WTC11 (cell line): ENCODE measurements at regions not wholly inside any gene's neighbourhood (a gene's known extent, or its start where the extent isn't known, plus 50 kb on each side); places are given as distances from the start of the nearest gene placed in this dataset.

Source experiments
- CBFB ChIP-seq: sonication (generic); formaldehyde crosslinking; IDR thresholded peaks from 2 replicates; pipeline ENCODE4 v1.8.1; 2022; ENCODE audit warnings: mild to moderate bottlenecking, low read depth, missing genetic modification reagents
- CTCF ChIP-seq: fragments of 200-600 bp; IDR thresholded peaks from 2 replicates; pipeline ENCODE4 v1.8.0; 2022; ENCODE audit warnings: antibody characterized with exemption
- FOXP1 ChIP-seq: sonication (generic); formaldehyde crosslinking; IDR thresholded peaks from 2 replicates; pipeline ENCODE4 v1.8.0; 2022; ENCODE audit warnings: missing genetic modification reagents, mild to moderate bottlenecking, moderate library complexity, borderline replicate concordance
- GRHL2 ChIP-seq: fragments of 250-450 bp; sonication (Bioruptor Pico); IDR thresholded peaks from 2 replicates; pipeline ENCODE4 v1.8.0; 2022; ENCODE audit warnings: mild to moderate bottlenecking, moderate library complexity; ENCODE audit not compliant: insufficient replicate concordance, severe bottlenecking
- MYBL2 ChIP-seq: sonication (generic); formaldehyde crosslinking; IDR thresholded peaks from 2 replicates; pipeline ENCODE4 v1.8.1; 2023; ENCODE audit warnings: mild to moderate bottlenecking, moderate library complexity, missing genetic modification reagents
- SMAD4 ChIP-seq: sonication (generic); formaldehyde crosslinking; IDR thresholded peaks from 2 replicates; pipeline ENCODE4 v1.8.0; 2022; ENCODE audit warnings: mild to moderate bottlenecking, missing genetic modification reagents
- TCF7 ChIP-seq: sonication (generic); formaldehyde crosslinking; IDR thresholded peaks from 2 replicates; pipeline ENCODE4 v1.8.0; 2022; ENCODE audit warnings: mild to moderate bottlenecking, low read depth, missing genetic modification reagents, moderate library complexity
- ZNF317 ChIP-seq: sonication (generic); formaldehyde crosslinking; IDR thresholded peaks from 2 replicates; pipeline ENCODE4 v1.8.1; 2023; ENCODE audit warnings: low read depth, mild to moderate bottlenecking, moderate library complexity, missing genetic modification reagents, borderline replicate concordance
- TF ChIP-seq, protein P1 (sequence below): sonication (generic); formaldehyde crosslinking; IDR thresholded peaks from 2 replicates; pipeline ENCODE4 v1.8.0; 2023; ENCODE audit warnings: mild to moderate bottlenecking, missing genetic modification reagents
- TF ChIP-seq, protein P2 (sequence below): sonication (generic); formaldehyde crosslinking; IDR thresholded peaks from 2 replicates; pipeline ENCODE4 v1.8.1; 2023; ENCODE audit warnings: mild to moderate bottlenecking, moderate library complexity, missing genetic modification reagents

DNA sequence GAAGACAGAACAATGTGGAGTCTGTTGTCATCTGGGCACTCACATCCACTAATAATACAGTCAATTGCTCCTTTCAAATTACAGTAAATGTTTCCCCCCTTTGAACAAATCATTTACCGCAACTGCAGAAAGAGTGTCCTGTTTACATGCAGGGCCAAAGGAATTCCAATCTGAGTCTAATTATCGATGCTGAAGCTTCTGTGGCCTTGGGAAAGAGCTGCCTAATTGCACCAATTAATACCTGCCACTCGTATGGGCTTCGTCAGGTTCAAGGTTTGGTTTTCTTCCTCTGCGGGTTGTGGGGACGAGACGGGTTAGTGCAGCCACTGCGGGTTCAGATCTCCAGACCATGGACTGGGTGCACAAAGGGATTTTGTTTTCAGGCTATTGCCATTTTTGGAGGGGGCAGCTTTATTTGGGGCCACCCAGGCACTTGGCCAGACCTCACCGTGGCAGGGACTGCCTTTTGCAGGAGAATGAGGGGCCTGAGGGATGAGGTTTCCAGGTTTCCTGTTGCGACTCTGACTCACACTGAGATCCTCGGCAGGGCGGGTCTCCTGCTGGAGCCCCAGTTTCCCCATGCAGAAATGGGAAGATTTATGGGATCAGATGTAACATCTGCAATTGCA lies 147.6 kb downstream of the MIAT start:
- TF ChIP-seq ZNF317 (no peak), TCF7 (CRISPR knock-in tag) (no peak), CBFB (CRISPR knock-in tag) (no peak), CTCF (no peak), GRHL2 (CRISPR knock-in tag) (no peak), MYBL2 (CRISPR knock-in tag) (no peak), SMAD4 (CRISPR knock-in tag) (no peak), FOXP1 (CRISPR knock-in tag) (no peak)
- TF ChIP-seq, protein P1, sequence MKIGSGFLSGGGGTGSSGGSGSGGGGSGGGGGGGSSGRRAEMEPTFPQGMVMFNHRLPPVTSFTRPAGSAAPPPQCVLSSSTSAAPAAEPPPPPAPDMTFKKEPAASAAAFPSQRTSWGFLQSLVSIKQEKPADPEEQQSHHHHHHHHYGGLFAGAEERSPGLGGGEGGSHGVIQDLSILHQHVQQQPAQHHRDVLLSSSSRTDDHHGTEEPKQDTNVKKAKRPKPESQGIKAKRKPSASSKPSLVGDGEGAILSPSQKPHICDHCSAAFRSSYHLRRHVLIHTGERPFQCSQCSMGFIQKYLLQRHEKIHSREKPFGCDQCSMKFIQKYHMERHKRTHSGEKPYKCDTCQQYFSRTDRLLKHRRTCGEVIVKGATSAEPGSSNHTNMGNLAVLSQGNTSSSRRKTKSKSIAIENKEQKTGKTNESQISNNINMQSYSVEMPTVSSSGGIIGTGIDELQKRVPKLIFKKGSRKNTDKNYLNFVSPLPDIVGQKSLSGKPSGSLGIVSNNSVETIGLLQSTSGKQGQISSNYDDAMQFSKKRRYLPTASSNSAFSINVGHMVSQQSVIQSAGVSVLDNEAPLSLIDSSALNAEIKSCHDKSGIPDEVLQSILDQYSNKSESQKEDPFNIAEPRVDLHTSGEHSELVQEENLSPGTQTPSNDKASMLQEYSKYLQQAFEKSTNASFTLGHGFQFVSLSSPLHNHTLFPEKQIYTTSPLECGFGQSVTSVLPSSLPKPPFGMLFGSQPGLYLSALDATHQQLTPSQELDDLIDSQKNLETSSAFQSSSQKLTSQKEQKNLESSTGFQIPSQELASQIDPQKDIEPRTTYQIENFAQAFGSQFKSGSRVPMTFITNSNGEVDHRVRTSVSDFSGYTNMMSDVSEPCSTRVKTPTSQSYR (CRISPR knock-in tag): no peak
- TF ChIP-seq, protein P2, sequence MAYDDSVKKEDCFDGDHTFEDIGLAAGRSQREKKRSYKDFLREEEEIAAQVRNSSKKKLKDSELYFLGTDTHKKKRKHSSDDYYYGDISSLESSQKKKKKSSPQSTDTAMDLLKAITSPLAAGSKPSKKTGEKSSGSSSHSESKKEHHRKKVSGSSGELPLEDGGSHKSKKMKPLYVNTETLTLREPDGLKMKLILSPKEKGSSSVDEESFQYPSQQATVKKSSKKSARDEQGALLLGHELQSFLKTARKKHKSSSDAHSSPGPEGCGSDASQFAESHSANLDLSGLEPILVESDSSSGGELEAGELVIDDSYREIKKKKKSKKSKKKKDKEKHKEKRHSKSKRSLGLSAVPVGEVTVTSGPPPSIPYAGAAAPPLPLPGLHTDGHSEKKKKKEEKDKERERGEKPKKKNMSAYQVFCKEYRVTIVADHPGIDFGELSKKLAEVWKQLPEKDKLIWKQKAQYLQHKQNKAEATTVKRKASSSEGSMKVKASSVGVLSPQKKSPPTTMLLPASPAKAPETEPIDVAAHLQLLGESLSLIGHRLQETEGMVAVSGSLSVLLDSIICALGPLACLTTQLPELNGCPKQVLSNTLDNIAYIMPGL: no peak
